Body of pancreas (tissue), 4 donors: ENCODE measurements at regions not wholly inside any gene's neighbourhood (a gene's known extent, or its start where the extent isn't known, plus 50 kb on each side); places are given as distances from the start of the nearest gene placed in this dataset.

Experiments used
- ATAC-seq: fragments of 150-250 bp; one replicate; pipeline ENCODE4 v1.9.1; 2016
- DNase-seq, 4 donors: peaks; one replicate each; pipeline ENCODE4 v3.0.0-alpha.2; 2019
- H3K27ac ChIP-seq, 4 donors: fragments of 200-600 bp; sonication (generic); 1 replicate in 3 of 4; 2 replicates in 1 of 4; pipeline versions ENCODE4 v1.5.1 to v1.6.1; 2016 to 2019; ENCODE audit warnings: mild to moderate bottlenecking in 1 of 4, mixed read lengths in 1 of 4, moderate library complexity in 1 of 4
- H3K27me3 ChIP-seq, 2 donors: fragments of 200-600 bp; sonication (generic); one replicate each; pipeline ENCODE4 v1.6.0; 2016; ENCODE audit warnings: mild to moderate bottlenecking in 1 of 2
- H3K36me3 ChIP-seq, 2 donors: fragments of 200-600 bp; sonication (generic); replicated peaks in 1 of 2; 2 replicates each; pipeline ENCODE4 v1.5.1; 2016; ENCODE audit warnings: low read depth in 2 of 2; ENCODE audit not compliant: insufficient read depth in 1 of 2
- H3K4me1 ChIP-seq: fragments of 200-600 bp; sonication (generic); one replicate; pipeline ENCODE4 v1.6.0; 2016
- H3K4me3 ChIP-seq, 2 donors: fragments of 200-600 bp; sonication (generic); 1 replicate in 1 of 2; 2 replicates in 1 of 2; pipeline ENCODE4 v1.5.1; 2016 to 2019
- H3K9me3 ChIP-seq, 3 donors: fragments of 200-600 bp; sonication (generic); 1 replicate in 2 of 3; 2 replicates in 1 of 3; pipeline ENCODE4 v1.5.1; 2016
- POLR2A ChIP-seq, 3 donors: fragments of 450-650 bp; IDR thresholded peaks; one replicate each; pipeline ENCODE4 v1.6.1; 2016; ENCODE audit warnings: antibody characterized with exemption in 3 of 3, mild to moderate bottlenecking in 2 of 3
- WGBS, 2 donors: methylation state at CpG; one replicate each; pipeline ENCODE4 v1.1.5; 2017; 5-methylcytosine and 5-hydroxymethylcytosine counted together
- intact Hi-C: fragments of 100-400 bp; cut with DNase I; formaldehyde crosslinking; loops from one replicate; pipeline ENCODE4 v1.15.1; 2023
- TF ChIP-seq, protein P1 (sequence below), 7 experiments: fragments of 450-650 bp in 4 of 7; fragments of 200-600 bp in 3 of 7; sonication (generic) in 3 of 7; IDR thresholded peaks; one replicate each; pipeline ENCODE4 v1.5.1; 2016 to 2019; ENCODE audit warnings: antibody characterized with exemption in 7 of 7

DNA sequence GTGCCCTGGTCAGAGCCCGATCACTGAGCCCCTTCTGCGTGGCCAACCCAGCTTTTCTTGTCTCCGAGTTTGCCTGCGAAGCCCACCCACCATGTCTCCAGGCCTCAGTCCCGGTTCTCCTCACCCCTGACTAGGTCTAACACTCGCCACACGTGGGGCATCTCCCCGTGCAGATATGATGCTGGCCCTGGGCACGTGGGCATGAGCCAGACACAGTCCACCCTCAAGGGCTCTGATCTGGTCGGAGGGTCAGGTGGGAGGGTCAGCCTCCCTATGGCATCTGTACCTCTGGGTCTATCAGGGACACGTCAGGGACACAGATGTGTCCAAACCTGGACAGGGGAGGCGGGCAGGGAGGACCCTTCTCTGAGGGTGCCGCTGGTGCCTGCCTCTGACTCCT, 95.4 kb downstream of the RHOB start:
- TF ChIP-seq, protein P1, sequence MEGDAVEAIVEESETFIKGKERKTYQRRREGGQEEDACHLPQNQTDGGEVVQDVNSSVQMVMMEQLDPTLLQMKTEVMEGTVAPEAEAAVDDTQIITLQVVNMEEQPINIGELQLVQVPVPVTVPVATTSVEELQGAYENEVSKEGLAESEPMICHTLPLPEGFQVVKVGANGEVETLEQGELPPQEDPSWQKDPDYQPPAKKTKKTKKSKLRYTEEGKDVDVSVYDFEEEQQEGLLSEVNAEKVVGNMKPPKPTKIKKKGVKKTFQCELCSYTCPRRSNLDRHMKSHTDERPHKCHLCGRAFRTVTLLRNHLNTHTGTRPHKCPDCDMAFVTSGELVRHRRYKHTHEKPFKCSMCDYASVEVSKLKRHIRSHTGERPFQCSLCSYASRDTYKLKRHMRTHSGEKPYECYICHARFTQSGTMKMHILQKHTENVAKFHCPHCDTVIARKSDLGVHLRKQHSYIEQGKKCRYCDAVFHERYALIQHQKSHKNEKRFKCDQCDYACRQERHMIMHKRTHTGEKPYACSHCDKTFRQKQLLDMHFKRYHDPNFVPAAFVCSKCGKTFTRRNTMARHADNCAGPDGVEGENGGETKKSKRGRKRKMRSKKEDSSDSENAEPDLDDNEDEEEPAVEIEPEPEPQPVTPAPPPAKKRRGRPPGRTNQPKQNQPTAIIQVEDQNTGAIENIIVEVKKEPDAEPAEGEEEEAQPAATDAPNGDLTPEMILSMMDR (IDR thresholded peaks at IDR 0.05): no peak
- TF ChIP-seq POLR2A (IDR thresholded peaks at IDR 0.05): no peak
- DNase-seq: no peak
- Histone ChIP-seq H3K27me3 (no peaks in the 10 kb centered on the region), H3K36me3 (no peaks in the 10 kb centered on the region), H3K27ac (no peak overlapping the region), H3K9me3 (no peaks in the 10 kb centered on the region), H3K4me3 (no peak overlapping the region), H3K4me1 (no peaks in the 10 kb centered on the region)
- 75 to 79% methylated on average over 12 to 13 of the region's 13 CpGs for WGBS, 2 donors
- intact Hi-C loops: no loop called here
- ATAC-seq: no peak

DNA sequence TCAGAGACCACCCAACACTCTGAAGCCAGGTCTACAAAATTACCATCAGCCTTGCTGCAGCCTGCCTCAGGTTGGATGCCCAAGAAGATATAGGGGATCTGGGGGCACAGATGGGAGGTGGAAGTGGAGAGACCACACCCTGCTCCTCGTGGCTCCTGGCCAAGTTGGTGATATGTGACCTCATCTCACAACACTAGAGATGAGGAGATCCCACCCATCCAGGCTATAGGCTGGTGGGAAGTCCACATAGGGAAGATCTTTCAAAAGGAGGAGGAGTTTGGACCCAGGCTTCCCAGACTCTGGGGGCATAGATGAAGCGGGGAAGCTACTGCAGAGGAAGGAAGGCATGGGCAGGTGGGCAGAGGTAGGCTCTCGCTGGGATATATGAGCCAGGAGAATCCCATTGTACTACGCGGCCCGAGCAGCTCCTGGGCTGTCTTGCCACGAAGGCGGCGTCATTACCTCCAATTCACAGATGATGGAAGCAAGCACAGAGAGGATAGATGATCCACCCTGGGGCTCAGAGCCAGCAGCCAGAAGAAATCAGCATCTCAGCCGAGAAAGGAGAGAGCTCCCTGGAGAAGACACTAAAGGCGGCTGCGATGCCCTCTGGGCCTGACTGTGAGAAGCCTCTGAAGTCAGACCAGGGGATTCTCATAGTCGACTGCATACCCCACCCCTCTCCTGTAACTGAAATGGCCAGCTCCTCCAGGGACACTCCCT, 96.0 kb downstream of the RHOB start:
- DNase-seq (no peak), ATAC-seq (no peak)
- Histone ChIP-seq H3K36me3 (no peaks in the 10 kb centered on the region), H3K9me3 (no peaks in the 10 kb centered on the region), H3K27ac (no peak overlapping the region), H3K27me3 (no peaks in the 10 kb centered on the region), H3K4me3 (no peak overlapping the region), H3K4me1 (no peaks in the 10 kb centered on the region)
- TF ChIP-seq, protein P1 (IDR thresholded peaks at IDR 0.05): no peak
- TF ChIP-seq POLR2A (IDR thresholded peaks at IDR 0.05): no peak
- intact Hi-C loops: no loop called here
- 79 to 80% methylated on average over 13 of the region's 13 CpGs for WGBS, 2 donors

DNA sequence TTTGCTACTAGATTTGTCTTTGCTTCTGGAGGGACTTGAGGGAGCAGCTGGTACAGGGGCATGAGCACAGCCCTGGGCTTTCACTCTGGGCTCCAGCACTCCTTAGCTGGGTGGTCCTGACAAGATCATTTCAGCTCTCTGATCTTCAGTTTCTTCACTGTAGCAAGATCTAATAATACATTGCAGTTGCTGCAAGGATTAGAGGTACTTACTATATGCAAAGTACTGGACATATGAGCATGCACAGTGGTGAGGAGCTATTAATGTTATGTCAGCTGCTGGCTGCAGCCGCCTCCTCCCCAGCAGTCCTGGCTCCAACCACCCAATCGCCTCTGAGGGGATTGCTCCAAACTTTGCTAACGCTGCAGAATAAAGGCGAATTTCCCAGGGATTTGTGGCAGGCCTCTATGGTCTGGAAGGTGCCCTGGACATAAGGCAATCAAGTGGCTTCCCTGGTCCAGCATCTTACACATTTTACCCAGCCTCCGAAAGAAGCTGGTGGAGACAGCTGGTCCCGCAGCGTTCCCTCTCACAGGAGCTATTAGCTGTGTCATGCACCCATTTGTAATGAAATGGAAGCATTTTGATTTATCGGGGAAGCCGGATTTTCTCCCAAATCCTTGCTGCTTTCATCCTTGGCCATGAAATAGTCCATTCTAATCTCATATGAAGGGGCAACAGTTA, 96.7 kb downstream of the RHOB start:
- no peaks in the 10 kb centered on the region for H3K9me3 ChIP-seq
- H3K27me3 ChIP-seq: no peaks in the 10 kb centered on the region
- WGBS, 2 donors: 46 to 53% methylated on average over 7 to 9 of the region's 9 CpGs
- H3K36me3 ChIP-seq: no peaks in the 10 kb centered on the region
- no peak overlapping the region for H3K27ac ChIP-seq
- DNase-seq: no peak
- H3K4me3 ChIP-seq: no peak overlapping the region
- TF ChIP-seq POLR2A (IDR thresholded peaks at IDR 0.05): no peak
- TF ChIP-seq, protein P1 (IDR thresholded peaks at IDR 0.05): no peak
- intact Hi-C loops: no loop called here
- no peak for ATAC-seq
- no peaks in the 10 kb centered on the region for H3K4me1 ChIP-seq

DNA sequence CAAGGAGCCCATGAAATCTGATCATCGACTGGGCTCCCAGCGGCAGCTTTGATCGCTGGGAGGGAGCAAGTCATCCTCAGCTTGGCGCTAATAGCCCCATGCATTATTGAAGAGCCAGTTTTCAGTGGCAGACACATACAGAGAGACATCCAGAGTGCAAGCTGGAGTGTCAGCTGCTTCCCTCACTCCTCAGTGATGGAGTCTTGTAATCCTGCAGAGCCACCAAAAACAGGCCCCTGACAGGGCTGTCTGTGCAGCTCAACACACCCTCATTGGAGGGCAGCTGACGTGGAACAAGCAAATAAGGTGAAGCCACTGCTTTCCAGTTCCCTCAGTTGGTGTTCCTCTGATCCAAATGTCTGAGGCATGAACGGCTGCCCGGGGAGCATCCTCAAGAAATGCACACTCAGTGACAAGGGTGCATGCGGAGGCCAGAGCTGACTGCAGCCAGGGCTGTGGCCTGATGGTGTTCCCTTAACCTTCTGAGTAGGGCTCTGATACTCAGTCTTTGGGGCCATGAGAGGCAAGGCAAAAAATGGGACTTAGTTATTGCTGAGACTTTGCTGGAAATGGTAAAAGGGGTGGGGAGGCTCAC, 97.4 kb downstream of the RHOB start:
- intact Hi-C loops: no loop called here
- Histone ChIP-seq H3K36me3 (no peaks in the 10 kb centered on the region), H3K27ac (no peak overlapping the region), H3K27me3 (no peaks in the 10 kb centered on the region), H3K4me3 (no peak overlapping the region), H3K9me3 (no peaks in the 10 kb centered on the region), H3K4me1 (no peaks in the 10 kb centered on the region)
- ATAC-seq: no peak
- WGBS, 2 donors: 72 to 83% methylated on average over 2 to 8 of the region's 8 CpGs
- TF ChIP-seq POLR2A (IDR thresholded peaks at IDR 0.05): no peak
- TF ChIP-seq, protein P1 (IDR thresholded peaks at IDR 0.05): no peak
- no peak for DNase-seq
